SK-N-SH treated with all-trans-retinoic acid at 6 μM for 48 hours (cell line): ENCODE measurements at regions not wholly inside any gene's neighbourhood (a gene's known extent, or its start where the extent isn't known, plus 50 kb on each side); places are given as distances from the start of the nearest gene placed in this dataset.

Source experiments
- BACH2 ChIP-seq: fragments of 250-450 bp; sonication (Bioruptor Pico); IDR thresholded peaks from 2 replicates; pipeline ENCODE4 v1.9.0; 2021; ENCODE audit warnings: mild to moderate bottlenecking, borderline replicate concordance
- CREB5 ChIP-seq: fragments of 250-450 bp; sonication (Bioruptor Pico); IDR thresholded peaks from 2 replicates; pipeline ENCODE4 v1.5.1; 2020; ENCODE audit warnings: low read depth, mild to moderate bottlenecking, moderate library complexity
- PATZ1 ChIP-seq: fragments of 250-450 bp; sonication (Bioruptor Pico); IDR thresholded peaks from 2 replicates; pipeline ENCODE4 v1.8.0; 2020; ENCODE audit warnings: mild to moderate bottlenecking, moderate library complexity, borderline replicate concordance
- PPARA ChIP-seq: fragments of 250-450 bp; sonication (Bioruptor Pico); IDR thresholded peaks from 2 replicates; pipeline ENCODE4 v1.5.0; 2020; ENCODE audit warnings: mild to moderate bottlenecking, borderline replicate concordance
- RARB ChIP-seq: fragments of 250-450 bp; sonication (Bioruptor Pico); IDR thresholded peaks from 2 replicates; pipeline ENCODE4 v1.8.0; 2021; ENCODE audit warnings: mild to moderate bottlenecking, moderate library complexity
- TOX ChIP-seq: fragments of 250-450 bp; sonication (Bioruptor Pico); IDR thresholded peaks from 2 replicates; pipeline ENCODE4 v1.8.0; 2021; ENCODE audit warnings: mild to moderate bottlenecking, moderate library complexity, borderline replicate concordance
- ZC3H10 ChIP-seq: fragments of 250-450 bp; sonication (Bioruptor Pico); IDR thresholded peaks from 2 replicates; pipeline ENCODE4 v1.5.1; 2021; ENCODE audit warnings: mild to moderate bottlenecking, moderate library complexity
- ZFP30 ChIP-seq: fragments of 450-650 bp; formaldehyde crosslinking; IDR thresholded peaks from 2 replicates; pipeline ENCODE4 v1.5.0; 2022; ENCODE audit warnings: mild to moderate bottlenecking, moderate library complexity
- ZNF565 ChIP-seq: fragments of 450-650 bp; formaldehyde crosslinking; conservative IDR thresholded peaks from 2 replicates; pipeline ENCODE4 v1.5.0; 2020; ENCODE audit warnings: low read depth, mild to moderate bottlenecking, moderate library complexity
- ZNF70 ChIP-seq: fragments of 450-650 bp; formaldehyde crosslinking; IDR thresholded peaks from 2 replicates; pipeline ENCODE4 v1.5.0; 2020; ENCODE audit warnings: mild to moderate bottlenecking, moderate library complexity
- TF ChIP-seq, protein P1 (sequence below): fragments of 250-450 bp; sonication (Bioruptor Pico); IDR thresholded peaks from 2 replicates; pipeline ENCODE4 v1.5.1; 2021; ENCODE audit warnings: mild to moderate bottlenecking, moderate library complexity

- TF ChIP-seq ZFP30: no peak
- no peak for TF ChIP-seq PATZ1 (CRISPR knock-in tag)
- no peak for TF ChIP-seq BACH2
- TF ChIP-seq TOX: no peak
- no peak for TF ChIP-seq CREB5 (CRISPR knock-in tag)
- TF ChIP-seq ZNF70 (CRISPR knock-in tag): no peak
- TF ChIP-seq, protein P1, sequence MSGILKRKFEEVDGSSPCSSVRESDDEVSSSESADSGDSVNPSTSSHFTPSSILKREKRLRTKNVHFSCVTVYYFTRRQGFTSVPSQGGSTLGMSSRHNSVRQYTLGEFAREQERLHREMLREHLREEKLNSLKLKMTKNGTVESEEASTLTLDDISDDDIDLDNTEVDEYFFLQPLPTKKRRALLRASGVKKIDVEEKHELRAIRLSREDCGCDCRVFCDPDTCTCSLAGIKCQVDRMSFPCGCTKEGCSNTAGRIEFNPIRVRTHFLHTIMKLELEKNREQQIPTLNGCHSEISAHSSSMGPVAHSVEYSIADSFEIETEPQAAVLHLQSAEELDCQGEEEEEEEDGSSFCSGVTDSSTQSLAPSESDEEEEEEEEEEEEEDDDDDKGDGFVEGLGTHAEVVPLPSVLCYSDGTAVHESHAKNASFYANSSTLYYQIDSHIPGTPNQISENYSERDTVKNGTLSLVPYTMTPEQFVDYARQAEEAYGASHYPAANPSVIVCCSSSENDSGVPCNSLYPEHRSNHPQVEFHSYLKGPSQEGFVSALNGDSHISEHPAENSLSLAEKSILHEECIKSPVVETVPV (CRISPR knock-in tag): no peak
- TF ChIP-seq PPARA (CRISPR knock-in tag): no peak
- TF ChIP-seq ZNF565 (CRISPR knock-in tag): no peak
- TF ChIP-seq ZC3H10 (CRISPR knock-in tag): no peak
- TF ChIP-seq RARB (CRISPR knock-in tag): no peak
Measured at GRCh38 chr13:99827011-99827772, 144.4 kb downstream of the ZIC5 start.
